ENCODE measurements at regions not wholly inside any gene's neighbourhood (a gene's known extent, or its start where the extent isn't known, plus 50 kb on each side); places are given as distances from the start of the nearest gene placed in this dataset.

DNA sequence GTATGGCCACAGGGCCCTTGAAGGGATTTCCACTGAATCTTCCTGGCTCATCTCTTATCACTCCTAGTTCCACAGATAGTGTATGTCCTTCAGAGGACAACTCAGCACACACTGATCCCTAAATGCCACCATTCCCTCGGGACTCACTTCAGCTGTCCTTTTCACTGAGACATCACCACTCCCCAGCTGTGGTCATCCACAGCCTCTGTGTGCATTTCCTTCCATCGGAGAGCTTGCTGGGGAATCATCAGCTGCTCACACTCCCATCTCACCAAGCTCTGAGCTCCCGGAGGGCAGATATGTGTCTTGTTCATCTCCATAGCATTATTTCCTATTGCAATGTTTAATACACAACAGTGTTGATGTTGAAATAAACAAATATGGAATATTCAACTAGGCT lies 759.5 kb downstream of the RNF144A start:
- TF ChIP-seq TAF1 (IDR thresholded peaks at IDR 0.05; ENCODE audit: low read depth), result no peak
- no peak for TF ChIP-seq CREB1 (IDR thresholded peaks at IDR 0.05; ENCODE audit: low read depth)
- TF ChIP-seq YY1 (IDR thresholded peaks at IDR 0.05; ENCODE audit: low read depth), result no peak
- no peak for TF ChIP-seq CEBPB (IDR thresholded peaks at IDR 0.05)
- no peak for TF ChIP-seq RAD21 (IDR thresholded peaks at IDR 0.05; ENCODE audit: low read depth)
- TF ChIP-seq EGR1 (IDR thresholded peaks at IDR 0.05), result no peak
- TF ChIP-seq, protein P1, sequence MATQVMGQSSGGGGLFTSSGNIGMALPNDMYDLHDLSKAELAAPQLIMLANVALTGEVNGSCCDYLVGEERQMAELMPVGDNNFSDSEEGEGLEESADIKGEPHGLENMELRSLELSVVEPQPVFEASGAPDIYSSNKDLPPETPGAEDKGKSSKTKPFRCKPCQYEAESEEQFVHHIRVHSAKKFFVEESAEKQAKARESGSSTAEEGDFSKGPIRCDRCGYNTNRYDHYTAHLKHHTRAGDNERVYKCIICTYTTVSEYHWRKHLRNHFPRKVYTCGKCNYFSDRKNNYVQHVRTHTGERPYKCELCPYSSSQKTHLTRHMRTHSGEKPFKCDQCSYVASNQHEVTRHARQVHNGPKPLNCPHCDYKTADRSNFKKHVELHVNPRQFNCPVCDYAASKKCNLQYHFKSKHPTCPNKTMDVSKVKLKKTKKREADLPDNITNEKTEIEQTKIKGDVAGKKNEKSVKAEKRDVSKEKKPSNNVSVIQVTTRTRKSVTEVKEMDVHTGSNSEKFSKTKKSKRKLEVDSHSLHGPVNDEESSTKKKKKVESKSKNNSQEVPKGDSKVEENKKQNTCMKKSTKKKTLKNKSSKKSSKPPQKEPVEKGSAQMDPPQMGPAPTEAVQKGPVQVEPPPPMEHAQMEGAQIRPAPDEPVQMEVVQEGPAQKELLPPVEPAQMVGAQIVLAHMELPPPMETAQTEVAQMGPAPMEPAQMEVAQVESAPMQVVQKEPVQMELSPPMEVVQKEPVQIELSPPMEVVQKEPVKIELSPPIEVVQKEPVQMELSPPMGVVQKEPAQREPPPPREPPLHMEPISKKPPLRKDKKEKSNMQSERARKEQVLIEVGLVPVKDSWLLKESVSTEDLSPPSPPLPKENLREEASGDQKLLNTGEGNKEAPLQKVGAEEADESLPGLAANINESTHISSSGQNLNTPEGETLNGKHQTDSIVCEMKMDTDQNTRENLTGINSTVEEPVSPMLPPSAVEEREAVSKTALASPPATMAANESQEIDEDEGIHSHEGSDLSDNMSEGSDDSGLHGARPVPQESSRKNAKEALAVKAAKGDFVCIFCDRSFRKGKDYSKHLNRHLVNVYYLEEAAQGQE (IDR thresholded peaks at IDR 0.05; ENCODE audit: low read depth), result no peak
- TF ChIP-seq EP300 (IDR thresholded peaks at IDR 0.05; ENCODE audit: borderline replicate concordance), result no peak
- TF ChIP-seq TEAD4 (IDR thresholded peaks at IDR 0.05), result no peak
- TF ChIP-seq NFIC (IDR thresholded peaks at IDR 0.05), result no peak
- TF ChIP-seq, protein P2, sequence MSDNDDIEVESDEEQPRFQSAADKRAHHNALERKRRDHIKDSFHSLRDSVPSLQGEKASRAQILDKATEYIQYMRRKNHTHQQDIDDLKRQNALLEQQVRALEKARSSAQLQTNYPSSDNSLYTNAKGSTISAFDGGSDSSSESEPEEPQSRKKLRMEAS (IDR thresholded peaks at IDR 0.05), result no peak
- TF ChIP-seq ZBTB7A (IDR thresholded peaks at IDR 0.05; ENCODE audit: low read depth), result no peak
- no peak for TF ChIP-seq TCF12 (IDR thresholded peaks at IDR 0.05; ENCODE audit: low read depth)
